ENCODE measurements at regions not wholly inside any gene's neighbourhood (a gene's known extent, or its start where the extent isn't known, plus 50 kb on each side); places are given as distances from the start of the nearest gene placed in this dataset.

GRCh38 chr6:9717568-9717967 lies 697.3 kb downstream of the TFAP2A start:
- Mint-ChIP-seq H3K27ac (no peak overlapping the region), H3K36me3 (ENCODE audit: insufficient read depth in 1 of 3, low read depth in 3 of 3) (peaks cover 0 to 7% (median 0%) of the 10 kb centered on the region in 3 experiments; a peak in 2 of 7 replicates), H3K4me3 (no peak overlapping the region), H3K9me3 (no peaks in the 10 kb centered on the region), H3K27me3 (ENCODE audit: low read depth) (no peaks in the 10 kb centered on the region), H3K4me1 (no peaks in the 10 kb centered on the region)
- no peak for TF ChIP-seq CTCF (conservative IDR thresholded peaks at IDR 0.05)
- Histone ChIP-seq H3K9me3 (ENCODE audit: control insufficient read depth, low read depth, low read length) (no peaks in the 10 kb centered on the region), H2BK15ac (ENCODE audit: low read depth, low read length) (no peak overlapping the region), H3K14ac (ENCODE audit: insufficient read depth, low read length) (no peak overlapping the region), H3K79me2 (ENCODE audit: insufficient read depth, low read length) (no peaks in the 10 kb centered on the region), H3K79me1 (ENCODE audit: insufficient read depth, low read depth, low read length, poor library complexity, severe bottlenecking) (no peaks in the 10 kb centered on the region), H3K18ac (ENCODE audit: insufficient read length, low read depth, low read length) (no peak overlapping the region), H4K91ac (ENCODE audit: insufficient read length, low read depth, low read length) (no peak overlapping the region), H3K27me3 (ENCODE audit: insufficient read depth, low read length) (no peaks in the 10 kb centered on the region), H3K23ac (ENCODE audit: insufficient read length, low read depth, low read length) (no peak overlapping the region), H2AFZ (ENCODE audit: low read length) (no peak overlapping the region), H4K5ac (ENCODE audit: insufficient read length, low read depth, low read length) (no peak overlapping the region), H3K56ac (ENCODE audit: insufficient read length, low read depth, low read length) (no peak overlapping the region), H3K4ac (ENCODE audit: low read depth, low read length) (no peak overlapping the region), H4K8ac (replicated peaks; ENCODE audit: insufficient read length, low read depth, low read length) (no peak overlapping the region), H2BK12ac (ENCODE audit: insufficient read length, low read depth, low read length) (no peak overlapping the region), H2BK5ac (ENCODE audit: insufficient read length, low read length) (no peak overlapping the region), H2BK20ac (ENCODE audit: low read depth, low read length, poor library complexity, severe bottlenecking) (no peak overlapping the region), H4K20me1 (ENCODE audit: control insufficient read depth, insufficient read depth, insufficient read length) (no peaks in the 10 kb centered on the region), H3K4me1 (ENCODE audit: insufficient read depth, low read length) (no peaks in the 10 kb centered on the region), H3K23me2 (ENCODE audit: insufficient read length, low read depth, low read length, poor library complexity, severe bottlenecking) (no peaks in the 10 kb centered on the region), H3T11ph (ENCODE audit: low read length) (no peak overlapping the region), H3K4me2 (ENCODE audit: insufficient read depth, insufficient read length, low read length) (no peak overlapping the region), H2AK5ac (ENCODE audit: insufficient read length, low read length) (no peak overlapping the region), H3K27ac (ENCODE audit: insufficient read length, low read depth, low read length) (no peak overlapping the region), H3K9ac (ENCODE audit: extremely low read depth, insufficient read length, low read length) (no peak overlapping the region), H2BK120ac (ENCODE audit: low read depth, low read length, poor library complexity, severe bottlenecking) (no peak overlapping the region)
- DNase-seq: no peak
- WGBS (ENCODE audit: extremely low coverage, insufficient read length, low lambda C conversion rate): no CpG with 5 or more reads among the region's 3 CpGs

Measured in H9 (cell line).